H9 (cell line): ENCODE measurements at regions not wholly inside any gene's neighbourhood (a gene's known extent, or its start where the extent isn't known, plus 50 kb on each side); places are given as distances from the start of the nearest gene placed in this dataset.

Source experiments
- DNase-seq: peaks from one replicate; pipeline ENCODE4 v3.0.0-alpha.2; 2017
- H2AFZ ChIP-seq: one replicate; pipeline ENCODE4 v1.6.1; 2013; ENCODE audit warnings: mild to moderate bottlenecking, low read length, control low read depth, moderate library complexity
- H2AK5ac ChIP-seq: 2 replicates; pipeline ENCODE4 v1.6.1; 2013; ENCODE audit warnings: low read length, control low read depth, mixed read lengths; ENCODE audit not compliant: insufficient read length
- H2BK120ac ChIP-seq: one replicate; pipeline ENCODE4 v1.6.1; 2013; ENCODE audit warnings: low read depth, mild to moderate bottlenecking, low read length, control low read depth, inconsistent platforms; ENCODE audit not compliant: poor library complexity, severe bottlenecking
- H2BK12ac ChIP-seq: 2 replicates; pipeline ENCODE4 v1.6.1; 2013; ENCODE audit warnings: low read length, control low read depth, mixed read lengths, low read depth; ENCODE audit not compliant: insufficient read length
- H2BK15ac ChIP-seq: 2 replicates; pipeline ENCODE4 v1.6.1; 2013; ENCODE audit warnings: low read depth, low read length, control low read depth
- H2BK20ac ChIP-seq: one replicate; pipeline ENCODE4 v1.6.1; 2013; ENCODE audit warnings: low read depth, mild to moderate bottlenecking, low read length, control low read depth, inconsistent platforms; ENCODE audit not compliant: poor library complexity, severe bottlenecking
- H2BK5ac ChIP-seq: 2 replicates; pipeline ENCODE4 v1.6.1; 2013; ENCODE audit warnings: low read length, control low read depth, mixed read lengths; ENCODE audit not compliant: insufficient read length
- H3K14ac ChIP-seq: 2 replicates; pipeline ENCODE4 v1.6.1; 2013; ENCODE audit warnings: low read length, control low read depth; ENCODE audit not compliant: insufficient read depth
- H3K18ac ChIP-seq: 2 replicates; pipeline ENCODE4 v1.6.1; 2013; ENCODE audit warnings: low read depth, mild to moderate bottlenecking, mixed read lengths, low read length, control low read depth; ENCODE audit not compliant: insufficient read length
- H3K23ac ChIP-seq: 2 replicates; pipeline ENCODE4 v1.6.1; 2013; ENCODE audit warnings: low read length, control low read depth, mixed read lengths, low read depth; ENCODE audit not compliant: insufficient read length
- H3K23me2 ChIP-seq: 2 replicates; pipeline ENCODE4 v1.6.1; 2013; ENCODE audit warnings: low read depth, mild to moderate bottlenecking, mixed read lengths, low read length, control low read depth; ENCODE audit not compliant: insufficient read length, poor library complexity, severe bottlenecking
- H3K27ac ChIP-seq: 2 replicates; pipeline ENCODE4 v1.5.1; 2013; ENCODE audit warnings: low read length, control low read depth, mixed read lengths, low read depth; ENCODE audit not compliant: insufficient read length
- H3K27me3 ChIP-seq: 2 replicates; pipeline ENCODE4 v1.6.1; 2013; ENCODE audit warnings: low read length, control low read depth, inconsistent platforms; ENCODE audit not compliant: insufficient read depth
- H3K4ac ChIP-seq: 2 replicates; pipeline ENCODE4 v1.6.1; 2013; ENCODE audit warnings: low read depth, mild to moderate bottlenecking, control low read depth, inconsistent platforms, low read length, moderate library complexity
- H3K4me1 ChIP-seq: 2 replicates; pipeline ENCODE4 v1.6.1; 2013; ENCODE audit warnings: low read length, control low read depth, inconsistent platforms; ENCODE audit not compliant: insufficient read depth
- H3K4me2 ChIP-seq: 2 replicates; pipeline ENCODE4 v1.6.1; 2013; ENCODE audit warnings: low read length, control low read depth, mixed read lengths; ENCODE audit not compliant: insufficient read length, insufficient read depth
- H3K56ac ChIP-seq: 2 replicates; pipeline ENCODE4 v1.6.1; 2013; ENCODE audit warnings: low read depth, mild to moderate bottlenecking, mixed read lengths, low read length, control low read depth; ENCODE audit not compliant: insufficient read length
- H3K79me1 ChIP-seq: 2 replicates; pipeline ENCODE4 v1.6.1; 2013; ENCODE audit warnings: low read depth, mild to moderate bottlenecking, moderate library complexity, low read length, control low read depth, inconsistent platforms; ENCODE audit not compliant: insufficient read depth, poor library complexity, severe bottlenecking
- H3K79me2 ChIP-seq: 2 replicates; pipeline ENCODE4 v1.6.1; 2013; ENCODE audit warnings: low read length, control low read depth, inconsistent platforms; ENCODE audit not compliant: insufficient read depth
- H3K9ac ChIP-seq: 2 replicates; pipeline ENCODE4 v1.6.1; 2013; ENCODE audit warnings: low read length, control low read depth, mixed read lengths; ENCODE audit not compliant: insufficient read length; ENCODE audit errors: extremely low read depth
- H3K9me3 ChIP-seq: one replicate; pipeline ENCODE4 v1.6.1; 2013; ENCODE audit warnings: low read depth, low read length, inconsistent platforms; ENCODE audit not compliant: control insufficient read depth
- H3T11ph ChIP-seq: one replicate; pipeline ENCODE4 v1.6.1; 2013; ENCODE audit warnings: mild to moderate bottlenecking, low read length, control low read depth, inconsistent platforms
- H4K20me1 ChIP-seq: one replicate; pipeline ENCODE4 v1.6.1; 2013; ENCODE audit not compliant: control insufficient read depth, insufficient read length, insufficient read depth
- H4K5ac ChIP-seq: 2 replicates; pipeline ENCODE4 v1.6.1; 2013; ENCODE audit warnings: low read depth, mild to moderate bottlenecking, mixed read lengths, low read length, control low read depth; ENCODE audit not compliant: insufficient read length
- H4K8ac ChIP-seq: replicated peaks from 2 replicates; pipeline ENCODE4 v1.6.1; 2013; ENCODE audit warnings: low read length, control low read depth, mixed read lengths, low read depth; ENCODE audit not compliant: insufficient read length
- H4K91ac ChIP-seq: 2 replicates; pipeline ENCODE4 v1.6.1; 2013; ENCODE audit warnings: low read depth, mild to moderate bottlenecking, moderate library complexity, mixed read lengths, low read length, control low read depth; ENCODE audit not compliant: insufficient read length
- H3K27ac Mint-ChIP-seq, 3 experiments: 2 replicates in 2 of 3; 3 replicates in 1 of 3; pipeline ENCODE4 v1.8.0; 2020 to 2021; ENCODE audit warnings: mixed read lengths in 3 of 3, mild to moderate bottlenecking in 1 of 3, moderate library complexity in 1 of 3
- H3K27me3 Mint-ChIP-seq: 2 replicates; pipeline ENCODE4 v1.8.0; 2021; ENCODE audit warnings: low read depth, mild to moderate bottlenecking, moderate library complexity, mixed read lengths
- H3K36me3 Mint-ChIP-seq, 3 experiments: 2 replicates in 2 of 3; 3 replicates in 1 of 3; pipeline ENCODE4 v1.8.0; 2020 to 2021; ENCODE audit warnings: low read depth in 3 of 3, mixed read lengths in 3 of 3; ENCODE audit not compliant: insufficient read depth in 1 of 3
- H3K4me1 Mint-ChIP-seq, 2 experiments: 2 replicates each; pipeline ENCODE4 v1.8.0; 2020; ENCODE audit warnings: mixed read lengths in 2 of 2
- H3K4me3 Mint-ChIP-seq, 2 experiments: 2 replicates in 1 of 2; 3 replicates in 1 of 2; pipeline ENCODE4 v1.8.0; 2020 to 2021; ENCODE audit warnings: mild to moderate bottlenecking in 2 of 2, mixed read lengths in 2 of 2, moderate library complexity in 1 of 2
- H3K9me3 Mint-ChIP-seq, 2 experiments: 2 replicates in 1 of 2; 3 replicates in 1 of 2; pipeline ENCODE4 v1.8.0; 2020; ENCODE audit warnings: mild to moderate bottlenecking in 2 of 2, mixed read lengths in 2 of 2, moderate library complexity in 1 of 2
- CTCF ChIP-seq: fragments of 200-600 bp; sonication (generic); conservative IDR thresholded peaks from 3 replicates; pipeline ENCODE4 v1.8.0; 2021; ENCODE audit warnings: antibody characterized with exemption, mild to moderate bottlenecking
- WGBS: extraction: QIAGEN DNeasy Blood & Tissue Kit; methylation state at CpG from one replicate; pipeline ENCODE4 v1.1.7; 2013; ENCODE audit warnings: missing lambda C conversion rate, low lambda C conversion rate, mixed read lengths; ENCODE audit not compliant: insufficient read length; ENCODE audit errors: extremely low coverage; 5-methylcytosine and 5-hydroxymethylcytosine counted together

DNA sequence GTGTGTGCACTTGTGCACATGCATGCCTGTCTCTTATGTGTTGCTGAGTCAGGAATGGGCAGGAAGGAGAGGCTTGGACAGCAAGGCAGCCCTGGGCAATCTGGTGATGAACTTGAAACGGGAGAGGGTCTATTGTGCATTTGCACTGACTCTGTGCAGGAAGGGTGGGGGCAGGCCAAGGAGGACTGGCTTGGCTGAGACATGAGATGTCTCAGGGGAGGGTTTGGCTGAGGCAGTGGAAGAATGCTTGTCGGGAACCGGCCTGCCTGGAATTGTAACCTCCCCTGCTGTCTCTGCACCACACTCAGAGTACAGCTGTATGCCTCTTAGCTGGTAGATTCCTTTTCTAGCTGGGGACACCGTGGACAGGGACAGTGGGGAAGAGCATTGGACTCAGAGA, 176.1 kb upstream of the TNP1 start:
- no peak overlapping the region for H2BK5ac ChIP-seq
- WGBS, result no CpG with 5 or more reads among the region's 4 CpGs
- no peak overlapping the region for H2BK120ac ChIP-seq
- no peak for DNase-seq
- H3K18ac ChIP-seq, result no peak overlapping the region
- H3K4me1 ChIP-seq, result no peaks in the 10 kb centered on the region
- Mint-ChIP-seq H3K27ac (peak overlapping the region in 1 of 3 experiments; percentile 68; a peak in 1 of 7 replicates), H3K4me1 (peaks cover 4 to 7% of the 10 kb centered on the region in 2 experiments), H3K9me3 (no peaks in the 10 kb centered on the region), H3K36me3 (no peaks in the 10 kb centered on the region), H3K4me3 (no peak overlapping the region), H3K27me3 (peaks cover 6% of the 10 kb centered on the region)
- H3K23ac ChIP-seq, result no peak overlapping the region
- H3K56ac ChIP-seq, result no peak overlapping the region
- no peaks in the 10 kb centered on the region for H3K27me3 ChIP-seq
- H3K9me3 ChIP-seq, result no peaks in the 10 kb centered on the region
- H3K79me2 ChIP-seq, result no peaks in the 10 kb centered on the region
- no peak overlapping the region for H3T11ph ChIP-seq
- no peak overlapping the region for H2AK5ac ChIP-seq
- no peak overlapping the region for H2BK12ac ChIP-seq
- H2BK20ac ChIP-seq, result no peak overlapping the region
- no peaks in the 10 kb centered on the region for H4K20me1 ChIP-seq
- no peaks in the 10 kb centered on the region for H3K79me1 ChIP-seq
- no peak for TF ChIP-seq CTCF
- H3K14ac ChIP-seq, result no peak overlapping the region; the same call in 1 of the 2 replicates
- H3K9ac ChIP-seq, result no peak overlapping the region
- no peak overlapping the region for H3K4ac ChIP-seq
- no peak overlapping the region for H4K91ac ChIP-seq
- no peak overlapping the region for H2BK15ac ChIP-seq
- no peak overlapping the region for H2AFZ ChIP-seq
- H4K8ac ChIP-seq, result no peak overlapping the region
- no peak overlapping the region for H3K4me2 ChIP-seq
- H4K5ac ChIP-seq, result no peak overlapping the region
- no peaks in the 10 kb centered on the region for H3K23me2 ChIP-seq
- H3K27ac ChIP-seq, result no peak overlapping the region
